GM06990 (cell line): ENCODE measurements at regions not wholly inside any gene's neighbourhood (a gene's known extent, or its start where the extent isn't known, plus 50 kb on each side); places are given as distances from the start of the nearest gene placed in this dataset.
A peak's percentile ranks its signal among the peaks of the same experiment; 100 is the strongest.

Experiments used
- DNase-seq: peaks from one replicate; pipeline ENCODE4 v3.0.0-alpha.2; 2011; ENCODE audit not compliant: insufficient read length; ENCODE audit errors: extremely low read depth
- H3K27me3 ChIP-seq: replicated peaks from 2 replicates; pipeline ENCODE4 v1.6.0; 2011; ENCODE audit warnings: low read length; ENCODE audit not compliant: control insufficient read depth, insufficient read depth
- H3K36me3 ChIP-seq: 2 replicates; pipeline ENCODE4 v1.5.1; 2011; ENCODE audit warnings: low read length; ENCODE audit not compliant: control insufficient read depth, insufficient read depth
- H3K4me3 ChIP-seq: replicated peaks from 2 replicates; pipeline ENCODE4 v1.5.1; 2011; ENCODE audit warnings: low read depth, mild to moderate bottlenecking, control low read depth, low read length
- CTCF ChIP-seq: IDR thresholded peaks from 2 replicates; pipeline ENCODE4 v1.5.1; 2011; ENCODE audit warnings: low read length, control low read depth, mild to moderate bottlenecking, inconsistent platforms; ENCODE audit not compliant: insufficient read depth, poor library complexity, severe bottlenecking

GRCh38 chr3:140752499-140752898, 74.6 kb downstream of the TRIM42 start:
- Histone ChIP-seq H3K4me3 (no peak overlapping the region), H3K36me3 (no peaks in the 10 kb centered on the region), H3K27me3 (peaks cover 6% of the 10 kb centered on the region)
- no peak for DNase-seq
- TF ChIP-seq CTCF, result peak; percentile 17

- peak; percentile 35 for TF ChIP-seq CTCF
- peaks cover 1% of the 10 kb centered on the region for H3K27me3 ChIP-seq
- no peak overlapping the region for H3K4me3 ChIP-seq
- DNase-seq, result peak; percentile 25
- H3K36me3 ChIP-seq, result no peaks in the 10 kb centered on the region
Measured at GRCh38 chr3:140753865-140754754, 76.2 kb downstream of the TRIM42 start.

GRCh38 chr3:140754936-140755335, 77.1 kb downstream of the TRIM42 start:
- Histone ChIP-seq H3K27me3 (no peaks in the 10 kb centered on the region; the same call in none of the 2 replicates), H3K36me3 (no peaks in the 10 kb centered on the region), H3K4me3 (no peak overlapping the region)
- no peak for TF ChIP-seq CTCF
- no peak for DNase-seq

- Histone ChIP-seq H3K4me3 (no peak overlapping the region), H3K27me3 (no peaks in the 10 kb centered on the region; the same call in 1 of the 2 replicates), H3K36me3 (no peaks in the 10 kb centered on the region)
- no peak for DNase-seq
- no peak for TF ChIP-seq CTCF
Measured at GRCh38 chr3:140756240-140757016, 78.6 kb downstream of the TRIM42 start.

- no peak for DNase-seq
- no peak for TF ChIP-seq CTCF
- Histone ChIP-seq H3K4me3 (no peak overlapping the region), H3K36me3 (no peaks in the 10 kb centered on the region), H3K27me3 (no peaks in the 10 kb centered on the region)
Measured at GRCh38 chr3:140758791-140759444, 81.1 kb downstream of the TRIM42 start.
